AG20443 (cell line): ENCODE measurements at regions not wholly inside any gene's neighbourhood (a gene's known extent, or its start where the extent isn't known, plus 50 kb on each side); places are given as distances from the start of the nearest gene placed in this dataset.
A peak's percentile ranks its signal among the peaks of the same experiment; 100 is the strongest.

Source experiments
- DNase-seq: peaks from one replicate; pipeline ENCODE4 v3.0.0; 2012; ENCODE audit warnings: low spot score, mixed read lengths

- no peak for DNase-seq
These were observed 80.1 kb upstream of the CREB1 start for GRCh38 chr2:207449642-207450165.

DNA sequence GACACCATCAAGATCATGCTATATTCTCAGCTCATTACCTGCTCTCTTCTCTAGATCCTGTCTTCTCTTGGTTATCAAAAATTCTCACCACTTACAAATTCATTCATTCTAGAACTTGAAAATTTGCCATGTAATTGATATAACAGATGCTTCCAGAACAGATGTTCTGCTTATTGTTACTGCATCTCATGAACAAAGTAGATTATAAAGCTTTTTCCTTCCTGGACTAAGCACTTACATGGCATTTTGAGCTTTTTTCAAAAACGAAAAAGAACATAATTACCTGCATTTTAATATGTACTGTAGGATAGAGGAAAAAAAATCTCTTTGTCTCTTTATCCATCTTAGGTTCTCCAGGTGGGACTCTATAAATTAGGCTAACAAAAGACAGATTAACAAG, 79.6 kb upstream of the CREB1 start:
- no peak for DNase-seq

DNA sequence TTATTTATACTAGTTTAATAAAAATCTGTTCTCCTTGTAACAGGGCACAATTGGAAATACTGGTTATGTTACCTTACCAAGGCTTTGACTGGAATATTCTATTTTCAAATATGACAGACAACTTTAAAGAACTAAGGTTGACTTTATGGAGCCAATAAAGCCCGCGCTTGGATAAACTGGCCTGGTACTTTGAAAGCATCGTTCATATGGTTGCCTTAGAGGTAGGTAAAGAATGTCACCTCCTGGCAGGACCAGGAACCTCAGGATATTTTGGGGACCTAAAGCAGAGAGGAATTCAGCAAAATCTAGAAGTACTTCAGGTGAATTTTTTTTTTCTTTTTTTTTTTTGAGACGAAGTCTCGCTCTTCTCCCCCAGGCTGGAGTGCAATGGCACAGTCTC, 71.2 kb upstream of the CREB1 start:
- no peak for DNase-seq

DNA sequence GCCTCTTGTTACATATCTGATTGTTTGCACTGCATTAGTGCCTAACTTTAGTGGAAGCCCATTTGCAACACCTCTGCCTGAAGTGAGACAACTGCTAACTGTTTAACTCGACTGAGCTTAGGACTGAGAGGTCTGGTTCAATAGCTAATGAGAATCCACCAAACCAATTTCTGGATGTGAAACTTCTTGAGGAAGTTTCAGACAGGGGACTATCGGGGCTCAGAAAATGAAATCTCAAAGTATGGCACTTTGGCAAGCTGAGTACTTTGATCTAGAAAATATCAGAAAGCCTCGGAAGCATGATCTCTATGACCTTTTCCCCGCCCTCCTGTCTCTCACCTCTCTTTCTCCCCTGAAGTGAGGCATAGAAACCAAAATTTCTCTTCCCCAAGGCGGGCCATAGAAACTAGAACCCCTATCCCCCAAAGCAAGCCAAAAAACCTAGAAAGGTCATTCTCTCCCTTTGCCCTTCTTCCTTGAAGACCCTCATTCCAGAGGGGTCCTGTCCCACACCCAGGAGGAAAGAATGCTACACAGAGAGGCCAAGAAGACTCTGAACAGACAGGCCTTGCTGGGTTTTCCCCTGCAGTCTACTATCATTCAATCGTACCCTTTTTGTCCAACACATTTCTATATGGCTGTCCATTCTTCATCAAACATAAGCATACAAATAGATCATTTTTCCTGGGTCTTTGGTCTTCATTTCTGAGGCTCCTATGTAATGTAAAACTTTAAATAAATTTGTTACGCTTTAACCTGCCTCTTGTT, 69.6 kb upstream of the CREB1 start:
- DNase-seq = no peak

DNA sequence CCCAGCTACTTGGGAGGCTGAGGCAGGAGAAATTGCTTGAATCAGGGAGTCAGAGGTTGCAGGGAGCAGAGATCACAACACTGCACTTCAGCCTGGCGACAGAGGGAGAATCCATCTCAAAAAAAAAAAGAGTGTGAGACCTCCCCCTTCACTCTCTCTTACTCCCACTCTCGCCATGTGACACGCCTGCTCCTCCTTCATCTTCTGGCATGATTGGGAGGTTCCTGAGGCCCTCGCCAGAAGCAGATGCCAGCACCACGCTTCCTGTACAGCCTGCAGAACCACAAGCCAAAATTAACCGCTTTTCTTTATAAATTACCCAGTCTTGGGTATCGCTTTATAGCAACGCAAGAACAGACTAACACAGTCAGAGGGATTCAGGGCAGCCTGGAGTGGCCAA, 66.3 kb upstream of the CREB1 start:
- DNase-seq = no peak

DNA sequence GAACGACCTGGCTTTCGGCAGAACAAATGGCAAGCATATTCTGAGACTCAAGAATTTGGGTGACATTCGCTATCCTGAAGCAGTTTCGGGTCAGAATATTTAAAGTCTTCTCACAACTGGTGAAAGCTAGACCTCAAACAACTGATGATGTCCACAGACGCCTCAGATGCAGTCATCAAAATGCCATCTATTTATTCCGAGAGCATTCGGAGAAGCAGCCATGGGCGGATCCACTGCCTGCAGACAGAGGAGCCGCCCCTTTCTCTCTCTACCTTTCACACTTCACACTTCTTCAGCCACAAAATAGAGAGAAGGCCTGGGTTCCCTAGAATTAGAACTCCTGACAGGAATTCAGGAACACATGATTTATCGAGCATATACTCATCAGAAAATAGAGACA, 65.8 kb upstream of the CREB1 start:
- DNase-seq = no peak

- DNase-seq = no peak
These were observed 63.9 kb upstream of the CREB1 start for GRCh38 chr2:207465894-207466293.

- DNase-seq = peak; percentile 73
These were observed 61.9 kb upstream of the CREB1 start for GRCh38 chr2:207467716-207468347.

- DNase-seq = no peak
These were observed 61.3 kb upstream of the CREB1 start for GRCh38 chr2:207468488-207468887.

DNA sequence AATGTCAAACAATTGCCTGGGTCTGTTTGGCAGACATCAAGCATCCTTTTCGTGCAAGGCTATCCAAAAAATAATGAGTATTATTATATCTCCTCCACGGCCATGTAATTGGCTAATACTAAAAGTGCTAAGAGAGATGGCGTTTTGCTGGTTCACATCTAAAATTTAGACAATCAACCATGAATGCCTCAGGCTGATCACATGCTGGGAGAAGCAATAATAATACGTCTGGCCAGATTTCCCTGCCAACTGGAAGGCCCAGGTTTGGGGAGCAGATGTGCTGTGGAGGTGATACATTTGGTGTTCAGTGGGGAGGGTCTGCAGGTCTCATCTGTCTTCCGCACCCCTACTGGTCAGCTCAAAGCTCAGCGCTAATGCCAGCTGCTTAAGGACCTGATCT, 60.3 kb upstream of the CREB1 start:
- DNase-seq = no peak

GRCh38 chr2:207469943-207470729, 59.6 kb upstream of the CREB1 start:
- DNase-seq = no peak

DNA sequence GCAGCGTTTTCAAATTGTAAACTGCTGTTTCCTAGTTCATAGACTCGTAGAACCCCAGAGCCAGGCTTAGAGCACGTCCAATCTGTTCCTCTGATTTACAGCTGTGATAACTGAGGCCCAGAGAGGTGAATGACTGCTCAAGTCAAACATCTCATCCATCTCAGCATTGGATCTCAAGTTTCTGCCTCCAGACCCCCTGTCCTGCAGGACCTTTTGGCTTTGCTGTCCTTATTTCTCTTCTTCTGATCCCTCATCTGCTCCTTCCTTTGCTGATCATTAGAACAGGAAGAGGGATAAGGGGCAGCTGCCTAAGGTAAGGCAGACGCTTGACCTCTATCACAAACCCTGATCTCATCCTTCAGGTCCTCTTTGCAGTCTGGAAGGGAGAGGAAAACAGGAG, 58.5 kb upstream of the CREB1 start:
- DNase-seq = no peak

DNA sequence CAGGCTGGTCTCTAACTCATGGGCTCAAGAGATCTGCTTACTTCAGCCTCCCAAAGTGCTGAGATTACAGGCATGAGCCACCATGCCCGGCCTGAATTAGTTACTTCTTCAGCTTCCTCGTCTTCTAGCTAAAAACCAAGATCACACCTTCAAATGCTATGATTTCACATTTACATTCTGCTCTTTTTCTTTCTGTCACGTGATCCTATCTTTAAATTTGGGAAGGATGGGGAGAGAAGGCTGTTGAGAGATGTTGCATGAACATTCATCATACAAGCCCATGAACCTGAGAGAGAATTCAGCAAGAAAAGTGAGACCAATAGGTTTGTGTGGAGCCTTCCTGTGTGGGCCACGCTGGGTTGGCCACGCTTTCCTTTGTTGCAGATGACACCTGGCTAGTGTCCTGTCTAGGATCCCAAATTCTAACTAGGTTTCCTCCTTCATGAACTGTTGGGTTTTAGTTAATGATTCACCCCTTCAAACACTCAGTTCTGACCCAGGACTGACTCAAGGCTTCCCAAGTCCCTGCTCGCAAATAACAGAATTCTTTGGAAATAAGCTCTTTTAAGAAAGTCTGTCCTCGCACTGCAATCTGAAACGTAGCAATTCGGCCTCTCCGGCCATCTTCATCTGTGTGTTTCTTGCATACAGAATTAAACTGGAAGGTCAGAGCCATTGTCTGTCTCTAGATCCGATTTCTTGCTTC, 57.3 kb upstream of the CREB1 start:
- no peak for DNase-seq

DNA sequence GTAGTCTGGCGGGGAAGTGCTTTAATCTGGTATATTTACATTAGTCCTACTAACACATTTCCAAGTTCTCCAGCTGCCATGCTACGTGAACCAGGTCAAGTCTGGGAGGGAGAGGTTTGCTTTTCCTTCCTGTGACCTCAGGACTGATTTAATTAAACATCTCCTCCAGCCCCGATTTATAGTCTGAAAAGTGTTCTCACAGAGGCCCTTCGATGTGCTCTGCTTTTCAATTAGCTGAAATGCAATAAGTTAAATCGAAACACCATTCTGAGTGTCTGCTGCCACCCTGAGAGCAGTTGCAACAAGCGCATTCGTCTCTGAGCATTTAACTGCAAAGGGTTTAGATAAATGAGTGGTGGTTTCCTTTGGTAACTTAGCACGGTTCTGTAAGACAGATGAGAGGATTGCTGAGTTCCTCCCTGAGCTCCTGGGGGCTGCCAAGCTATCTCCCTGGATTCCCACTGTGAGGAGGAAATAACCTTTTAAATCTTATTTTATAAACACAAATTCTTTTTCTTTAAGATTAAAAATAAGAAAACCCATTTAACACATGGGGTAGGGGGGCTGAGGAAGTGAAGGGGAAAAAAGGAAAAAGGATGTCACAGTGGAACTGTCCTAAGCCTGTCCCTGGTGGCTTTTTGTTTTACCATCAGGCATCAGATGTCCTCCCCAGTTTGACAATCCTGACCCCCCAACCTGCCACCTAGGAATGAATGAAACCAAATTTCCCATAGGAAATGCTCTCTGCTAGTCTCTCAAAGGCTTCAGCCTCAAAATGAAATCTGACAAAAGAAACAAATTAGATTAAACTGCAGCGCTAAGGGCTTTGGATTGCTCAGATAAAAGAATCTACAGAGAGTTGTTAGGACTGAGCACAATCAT, 56.5 kb upstream of the CREB1 start:
- DNase-seq = peak; percentile 65

- no peak for DNase-seq
These were observed 55.9 kb upstream of the CREB1 start for GRCh38 chr2:207473931-207474235.

DNA sequence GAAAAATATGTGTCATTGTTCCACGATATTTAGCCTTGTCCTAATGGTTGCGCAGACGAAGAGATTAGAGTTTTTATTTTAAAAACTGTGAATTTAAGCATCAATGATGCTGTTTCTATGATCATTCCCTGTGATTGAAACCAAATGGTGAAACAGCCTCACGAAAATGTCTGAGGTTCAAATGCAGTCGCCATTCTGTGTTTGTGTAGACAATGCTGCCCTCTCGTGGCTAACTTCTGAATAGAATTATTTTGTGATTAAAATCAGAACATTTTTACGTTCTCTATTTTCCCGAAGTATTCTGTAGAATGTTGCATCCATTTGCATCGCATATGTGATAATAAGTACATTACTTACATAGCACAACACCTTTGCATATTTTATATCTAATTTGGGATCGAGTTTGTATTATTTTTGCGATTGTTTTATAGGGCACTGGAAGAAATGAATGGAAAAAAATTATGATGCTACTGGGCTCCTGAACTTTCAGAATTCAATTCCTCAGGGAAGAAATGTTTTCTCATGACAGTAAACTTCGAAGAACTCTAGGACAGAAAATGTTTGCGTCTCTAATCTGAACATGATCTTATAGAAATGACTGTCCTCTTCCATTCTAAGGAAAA, 54.8 kb upstream of the CREB1 start:
- DNase-seq = peak; percentile 58

DNA sequence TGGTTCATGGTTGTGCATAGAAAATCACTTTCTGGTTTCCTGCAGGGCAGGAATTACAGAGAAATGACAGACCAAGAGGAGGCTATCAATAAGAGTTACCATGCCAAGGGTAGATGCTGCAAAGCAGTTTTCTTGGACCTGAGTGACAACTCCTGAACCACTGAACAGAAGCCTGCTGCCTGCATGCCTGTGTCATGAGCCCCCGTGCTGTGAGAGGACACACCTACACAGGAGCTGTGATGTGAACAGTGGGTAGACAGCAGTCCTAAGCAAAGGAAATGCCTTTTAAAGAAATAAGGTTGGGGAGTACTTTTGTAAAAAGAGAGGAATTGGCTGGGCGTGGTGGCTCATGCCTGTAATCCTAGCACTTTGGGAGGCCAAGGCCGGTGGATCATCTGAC, 54.2 kb upstream of the CREB1 start:
- DNase-seq = no peak

DNA sequence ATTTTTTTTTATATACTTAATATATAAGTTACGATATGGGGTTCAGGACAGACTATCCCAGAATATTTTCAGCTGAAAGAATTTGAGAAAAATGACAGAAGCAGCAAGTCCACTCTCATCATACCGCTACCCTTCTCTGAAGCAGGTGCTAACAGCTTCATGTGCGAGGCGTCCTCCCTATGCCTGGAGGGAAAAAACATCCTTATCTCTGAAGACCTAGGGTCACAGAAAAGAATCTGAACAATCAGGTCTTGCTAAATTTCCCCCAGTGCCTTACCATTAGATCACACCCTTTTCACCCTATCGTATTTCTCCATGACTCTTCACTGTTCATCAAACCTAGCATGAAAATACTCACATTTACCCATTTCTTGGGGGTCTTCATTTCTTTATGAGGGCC, 51.9 kb upstream of the CREB1 start:
- DNase-seq = no peak

DNA sequence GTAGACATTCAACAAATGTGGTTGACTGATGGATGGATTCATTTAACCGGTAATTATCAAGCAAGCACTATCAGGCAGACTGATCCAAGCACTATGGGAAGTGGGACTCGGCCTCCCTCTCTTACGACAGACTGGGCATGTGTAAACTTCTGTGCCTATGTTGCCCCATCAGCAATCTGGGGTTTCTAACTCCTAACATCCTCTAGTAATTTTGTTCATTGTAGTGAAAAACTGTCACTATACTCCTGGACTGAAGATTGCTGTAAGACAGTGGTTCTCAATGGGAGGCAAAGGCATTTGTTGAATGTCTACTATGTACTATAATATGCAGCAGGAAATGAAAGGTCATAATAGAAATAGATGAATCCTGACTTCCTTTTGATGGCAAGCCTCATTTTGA, 51.2 kb upstream of the CREB1 start:
- no peak for DNase-seq

DNA sequence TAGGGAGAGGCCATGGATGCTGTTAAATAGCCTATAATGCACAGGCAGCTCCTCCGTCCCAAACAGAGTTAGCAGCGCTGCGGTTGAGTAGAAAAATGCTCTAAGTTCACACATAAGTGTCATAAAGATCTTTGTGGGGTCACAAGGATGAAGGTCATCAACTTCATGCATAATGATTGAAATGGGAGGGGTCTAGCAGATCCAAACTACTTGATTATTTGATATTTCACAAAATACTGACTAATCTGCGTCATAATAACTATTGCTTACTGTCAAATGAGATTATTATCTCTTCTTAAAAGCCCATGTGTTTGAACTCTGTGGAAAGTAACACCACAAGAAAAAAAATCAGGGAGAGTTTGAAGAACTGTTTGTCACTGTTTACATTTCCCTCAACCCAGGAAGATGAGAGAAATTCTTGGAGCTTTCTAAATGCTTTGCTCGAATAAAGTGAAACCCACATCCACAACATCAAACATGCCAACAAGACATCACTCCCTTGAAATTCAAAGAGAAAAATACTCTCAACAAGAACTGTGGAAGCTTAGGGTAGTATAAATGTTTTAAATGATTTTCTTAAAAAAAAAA, 50.5 kb upstream of the CREB1 start:
- DNase-seq = no peak
